ENCODE measurements at regions not wholly inside any gene's neighbourhood (a gene's known extent, or its start where the extent isn't known, plus 50 kb on each side); places are given as distances from the start of the nearest gene placed in this dataset.

- no peak for DNase-seq
Measured at GRCh38 chr5:32503261-32503660, 58.7 kb upstream of the ZFR start.

DNA sequence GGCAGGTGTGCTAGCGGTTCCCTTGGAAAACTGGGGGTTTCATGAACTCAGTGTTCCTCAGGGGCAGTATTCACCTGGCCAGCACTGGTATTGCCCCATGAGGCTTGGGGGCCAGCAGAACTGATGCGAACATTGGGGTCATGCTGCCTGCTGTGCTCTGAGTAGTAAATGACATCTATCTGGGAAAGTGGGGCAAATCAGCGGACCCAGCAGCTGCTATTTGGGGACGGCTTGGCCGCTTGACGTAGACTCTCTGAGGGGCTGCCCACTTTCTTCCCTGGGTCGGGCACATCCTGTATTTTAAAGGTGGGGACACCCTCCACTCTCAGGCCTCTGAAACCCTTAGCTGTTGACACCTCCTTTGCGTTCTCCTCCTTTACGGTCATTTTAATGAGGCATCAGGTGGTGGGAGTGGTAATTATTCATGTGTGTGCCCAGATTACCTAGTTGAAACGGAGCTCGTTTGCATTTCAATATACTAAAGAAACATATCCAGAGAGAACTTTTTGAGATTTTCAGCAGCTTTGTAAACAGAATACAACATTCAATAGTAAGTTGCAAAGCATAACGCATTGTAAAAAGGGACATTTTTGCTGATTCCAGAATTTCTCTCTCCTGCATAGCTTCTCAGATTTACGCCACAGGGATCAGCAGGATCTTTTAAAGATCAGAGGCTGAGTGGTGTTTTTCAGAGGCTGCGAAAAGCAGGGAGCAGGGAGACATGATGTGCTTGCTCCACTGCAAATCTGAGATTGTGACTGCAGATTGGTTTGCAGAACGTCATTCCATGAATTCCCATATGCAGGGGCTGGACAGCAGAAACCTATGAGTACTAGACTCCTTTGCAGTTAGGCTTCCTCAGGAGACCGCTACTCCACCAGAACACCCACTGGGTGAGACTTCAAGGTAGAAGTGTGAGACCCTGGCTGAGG lies 56.8 kb upstream of the ZFR start:
- DNase-seq: no peak

DNA sequence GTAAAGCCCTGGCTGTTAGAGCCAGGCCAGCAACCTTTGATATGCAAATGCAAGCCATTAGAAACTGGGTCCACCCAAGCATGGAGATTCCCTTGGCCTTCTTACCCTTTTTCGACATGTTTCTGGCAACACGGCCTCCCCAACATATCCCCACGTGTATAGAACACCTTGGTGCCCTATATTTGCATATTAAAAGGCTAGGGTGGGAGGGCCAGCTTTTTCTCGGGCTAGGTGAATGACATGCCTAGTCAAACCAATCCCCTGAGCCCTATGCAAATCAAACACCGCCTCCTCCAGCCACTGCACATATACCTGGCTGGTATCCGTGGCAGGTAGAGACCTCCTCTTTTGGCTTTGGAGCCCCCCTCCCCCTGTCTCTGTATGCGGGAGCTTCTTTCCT lies 55.6 kb upstream of the ZFR start:
- DNase-seq: no peak

DNA sequence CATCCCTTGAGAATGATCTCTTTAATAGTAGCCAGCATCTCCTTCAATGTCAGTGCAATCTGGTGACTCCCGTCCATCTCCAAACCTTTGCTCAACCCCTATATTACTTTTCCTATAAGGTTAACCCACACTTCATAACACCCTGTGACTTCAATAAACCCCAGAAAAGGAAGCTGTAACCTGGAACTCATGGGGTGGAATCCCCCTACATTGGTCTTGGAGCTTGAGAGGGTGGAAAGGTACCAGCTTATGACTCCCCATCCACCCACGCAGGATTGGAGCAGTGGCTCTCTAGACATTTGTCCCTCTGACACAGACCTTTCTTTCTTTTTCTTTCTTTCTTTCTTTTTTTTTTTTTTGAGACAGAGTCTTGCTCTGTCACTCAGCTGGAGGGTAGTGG lies 54.7 kb upstream of the ZFR start:
- no peak for DNase-seq

DNA sequence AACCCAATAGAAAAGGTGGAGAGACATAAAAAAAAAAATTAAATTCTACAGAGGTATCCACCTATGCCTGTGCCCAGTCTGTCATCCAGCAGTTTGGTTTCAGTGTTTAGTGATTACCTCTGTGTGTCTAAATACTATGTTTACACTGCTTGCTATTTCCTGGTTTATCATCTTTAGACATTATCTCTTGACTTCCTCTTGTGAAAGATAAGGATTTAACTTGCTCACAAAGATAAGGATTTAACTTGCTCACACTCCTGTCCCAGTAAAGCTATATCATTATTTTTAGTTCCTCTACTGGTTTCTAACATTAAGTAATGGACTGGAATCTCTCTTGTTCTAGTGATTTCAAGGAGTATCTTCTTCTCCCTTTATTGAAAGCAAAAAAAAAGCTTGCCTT lies 53.9 kb upstream of the ZFR start:
- no peak for DNase-seq

- no peak for DNase-seq
Measured at GRCh38 chr5:32496104-32496503, 51.6 kb upstream of the ZFR start.

DNA sequence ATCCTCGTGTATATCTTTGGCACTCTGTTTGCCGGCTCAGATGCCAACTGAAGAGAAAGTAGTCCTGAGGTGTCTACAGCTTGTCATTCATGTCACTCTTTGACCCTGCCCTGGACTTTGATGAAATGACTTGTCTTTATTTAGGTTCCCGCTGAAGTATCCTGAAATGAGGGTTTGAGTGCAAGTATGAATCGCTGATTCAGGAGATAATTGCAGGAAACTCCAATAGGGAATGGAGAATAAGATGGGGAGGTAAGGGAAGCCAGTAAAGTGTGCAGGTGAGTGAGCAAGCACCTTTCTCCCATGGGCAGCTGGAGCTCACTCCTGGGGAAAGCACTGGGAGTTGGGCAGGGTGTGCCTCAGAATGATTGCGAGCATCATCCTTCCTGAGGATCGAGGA lies 50.3 kb upstream of the ZFR start:
- DNase-seq: no peak
